Stimulated activated naive B cell treated with anti-CD40 and anti-IgM and Interleukin-4, amounts not matched to agents 10 μg/mL and 1 μg/mL and 100 μg/mL, for 72 hours (primary cell): ENCODE measurements at regions not wholly inside any gene's neighbourhood (a gene's known extent, or its start where the extent isn't known, plus 50 kb on each side); places are given as distances from the start of the nearest gene placed in this dataset.

Source experiments
- ATAC-seq, 2 donors: fragments of 150-1000 bp; cut with Tn5 transposase; replicated peaks; 2 replicates each; pipeline ENCODE4 v1.10.0; 2021; ENCODE audit warnings: moderate library complexity in 1 of 2
- DNase-seq: peaks from one replicate; pipeline ENCODE4 v3.0.0; 2021
- H3K27ac Mint-ChIP-seq: one replicate; pipeline ENCODE4 v1.8.0; 2022; ENCODE audit warnings: mild to moderate bottlenecking, mixed read lengths
- H3K27me3 Mint-ChIP-seq, 2 donors: one replicate each; pipeline ENCODE4 v1.8.0; 2022; ENCODE audit warnings: mixed read lengths in 2 of 2
- H3K36me3 Mint-ChIP-seq, 2 donors: one replicate each; pipeline ENCODE4 v1.8.0; 2022; ENCODE audit warnings: mixed read lengths in 2 of 2, mild to moderate bottlenecking in 1 of 2
- H3K4me1 Mint-ChIP-seq, 2 donors: one replicate each; pipeline ENCODE4 v1.8.0; 2022; ENCODE audit warnings: mixed read lengths in 2 of 2, mild to moderate bottlenecking in 1 of 2
- H3K4me3 Mint-ChIP-seq, 2 donors: one replicate each; pipeline ENCODE4 v1.8.0; 2022; ENCODE audit warnings: mild to moderate bottlenecking in 2 of 2, mixed read lengths in 2 of 2, moderate library complexity in 1 of 2
- H3K9me3 Mint-ChIP-seq, 2 donors: one replicate each; pipeline ENCODE4 v1.8.0; 2022; ENCODE audit warnings: mixed read lengths in 2 of 2, mild to moderate bottlenecking in 1 of 2

GRCh38 chr4:59243038-59243437 is 1957.1 kb upstream of the ADGRL3 start:
- ATAC-seq: no peak
- no peaks in the 10 kb centered on the region for H3K4me1 Mint-ChIP-seq
- H3K36me3 Mint-ChIP-seq: no peaks in the 10 kb centered on the region
- H3K27ac Mint-ChIP-seq: no peak overlapping the region
- H3K27me3 Mint-ChIP-seq: no peaks in the 10 kb centered on the region
- peaks cover 2 to 8% of the 10 kb centered on the region in 2 donors for H3K9me3 Mint-ChIP-seq
- no peak for DNase-seq
- no peak overlapping the region for H3K4me3 Mint-ChIP-seq

GRCh38 chr4:59247032-59247431 is 1953.1 kb upstream of the ADGRL3 start:
- Mint-ChIP-seq H3K9me3 (peaks cover 0 to 7% of the 10 kb centered on the region in 2 donors), H3K4me3 (no peak overlapping the region), H3K27me3 (no peaks in the 10 kb centered on the region), H3K27ac (no peak overlapping the region), H3K4me1 (no peaks in the 10 kb centered on the region), H3K36me3 (no peaks in the 10 kb centered on the region)
- no peak for ATAC-seq
- no peak for DNase-seq

- DNase-seq (no peak), ATAC-seq (no peak)
- Mint-ChIP-seq H3K4me3 (no peak overlapping the region), H3K9me3 (peaks cover 0 to under 1% of the 10 kb centered on the region in 2 donors), H3K36me3 (no peaks in the 10 kb centered on the region), H3K4me1 (no peaks in the 10 kb centered on the region), H3K27me3 (no peaks in the 10 kb centered on the region), H3K27ac (no peak overlapping the region)
Observed at GRCh38 chr4:59248313-59248712, 1951.8 kb upstream of the ADGRL3 start.

- H3K9me3 Mint-ChIP-seq: no peaks in the 10 kb centered on the region
- no peak overlapping the region for H3K27ac Mint-ChIP-seq
- no peaks in the 10 kb centered on the region for H3K36me3 Mint-ChIP-seq
- H3K27me3 Mint-ChIP-seq: no peaks in the 10 kb centered on the region
- ATAC-seq (no peak), DNase-seq (no peak)
- H3K4me1 Mint-ChIP-seq: no peaks in the 10 kb centered on the region
- no peak overlapping the region for H3K4me3 Mint-ChIP-seq
Observed at GRCh38 chr4:59249110-59249509, 1951.0 kb upstream of the ADGRL3 start.

- Mint-ChIP-seq H3K4me1 (no peaks in the 10 kb centered on the region), H3K27ac (no peak overlapping the region), H3K36me3 (no peaks in the 10 kb centered on the region), H3K27me3 (no peaks in the 10 kb centered on the region), H3K9me3 (no peaks in the 10 kb centered on the region), H3K4me3 (no peak overlapping the region)
- ATAC-seq: no peak
- no peak for DNase-seq
Observed at GRCh38 chr4:59258002-59258401, 1942.1 kb upstream of the ADGRL3 start.

- no peaks in the 10 kb centered on the region for H3K27me3 Mint-ChIP-seq
- H3K36me3 Mint-ChIP-seq: no peaks in the 10 kb centered on the region
- no peak overlapping the region for H3K27ac Mint-ChIP-seq
- peaks cover 0 to 3% of the 10 kb centered on the region in 2 donors for H3K9me3 Mint-ChIP-seq
- ATAC-seq (no peak), DNase-seq (no peak)
- H3K4me1 Mint-ChIP-seq: no peaks in the 10 kb centered on the region
- H3K4me3 Mint-ChIP-seq: no peak overlapping the region
Observed at GRCh38 chr4:59307609-59308008, 1892.5 kb upstream of the ADGRL3 start.

GRCh38 chr4:59314637-59315036 is 1885.5 kb upstream of the ADGRL3 start:
- Mint-ChIP-seq H3K9me3 (peaks cover 0 to 2% of the 10 kb centered on the region in 2 donors), H3K27ac (no peak overlapping the region), H3K4me1 (no peaks in the 10 kb centered on the region), H3K27me3 (no peaks in the 10 kb centered on the region), H3K36me3 (no peaks in the 10 kb centered on the region), H3K4me3 (no peak overlapping the region)
- DNase-seq (no peak), ATAC-seq (no peak)

- Mint-ChIP-seq H3K36me3 (no peaks in the 10 kb centered on the region), H3K27ac (no peak overlapping the region), H3K4me1 (no peaks in the 10 kb centered on the region), H3K27me3 (no peaks in the 10 kb centered on the region), H3K9me3 (peaks cover 1 to 4% of the 10 kb centered on the region in 2 donors), H3K4me3 (no peak overlapping the region)
- ATAC-seq (peak in 1 of 2 donors; percentile 23), DNase-seq (no peak)
Observed at GRCh38 chr4:59339631-59340030, 1860.5 kb upstream of the ADGRL3 start.

- DNase-seq: no peak
- H3K9me3 Mint-ChIP-seq: peaks cover 3 to 7% of the 10 kb centered on the region in 2 donors
- ATAC-seq: no peak
- H3K36me3 Mint-ChIP-seq: no peaks in the 10 kb centered on the region
- no peak overlapping the region for H3K27ac Mint-ChIP-seq
- no peaks in the 10 kb centered on the region for H3K27me3 Mint-ChIP-seq
- no peaks in the 10 kb centered on the region for H3K4me1 Mint-ChIP-seq
- no peak overlapping the region for H3K4me3 Mint-ChIP-seq
Observed at GRCh38 chr4:59341506-59341905, 1858.6 kb upstream of the ADGRL3 start.

GRCh38 chr4:59348949-59349348 is 1851.2 kb upstream of the ADGRL3 start:
- Mint-ChIP-seq H3K4me1 (no peaks in the 10 kb centered on the region), H3K36me3 (no peaks in the 10 kb centered on the region), H3K27ac (no peak overlapping the region), H3K4me3 (no peak overlapping the region), H3K9me3 (peaks cover 2 to 7% of the 10 kb centered on the region in 2 donors), H3K27me3 (no peaks in the 10 kb centered on the region)
- no peak for ATAC-seq
- DNase-seq: no peak

GRCh38 chr4:59369229-59369628 is 1830.9 kb upstream of the ADGRL3 start:
- Mint-ChIP-seq H3K27me3 (no peaks in the 10 kb centered on the region), H3K4me3 (no peak overlapping the region), H3K36me3 (no peaks in the 10 kb centered on the region), H3K27ac (no peak overlapping the region), H3K9me3 (no peaks in the 10 kb centered on the region), H3K4me1 (no peaks in the 10 kb centered on the region)
- DNase-seq (no peak), ATAC-seq (no peak)

- H3K9me3 Mint-ChIP-seq: peaks cover 3% of the 10 kb centered on the region in 2 donors
- no peaks in the 10 kb centered on the region for H3K4me1 Mint-ChIP-seq
- DNase-seq: no peak
- no peak for ATAC-seq
- no peaks in the 10 kb centered on the region for H3K36me3 Mint-ChIP-seq
- H3K4me3 Mint-ChIP-seq: no peak overlapping the region
- no peaks in the 10 kb centered on the region for H3K27me3 Mint-ChIP-seq
- no peak overlapping the region for H3K27ac Mint-ChIP-seq
Observed at GRCh38 chr4:59374416-59374815, 1825.7 kb upstream of the ADGRL3 start.

GRCh38 chr4:59380841-59381366 is 1819.2 kb upstream of the ADGRL3 start:
- Mint-ChIP-seq H3K27me3 (no peaks in the 10 kb centered on the region), H3K4me1 (no peaks in the 10 kb centered on the region), H3K4me3 (no peak overlapping the region), H3K27ac (no peak overlapping the region), H3K36me3 (no peaks in the 10 kb centered on the region), H3K9me3 (peaks cover 3% of the 10 kb centered on the region in 2 donors)
- no peak for ATAC-seq
- no peak for DNase-seq

GRCh38 chr4:59381591-59381990 is 1818.5 kb upstream of the ADGRL3 start:
- H3K4me3 Mint-ChIP-seq: no peak overlapping the region
- no peaks in the 10 kb centered on the region for H3K4me1 Mint-ChIP-seq
- no peak overlapping the region for H3K27ac Mint-ChIP-seq
- H3K9me3 Mint-ChIP-seq: peaks cover 1 to 3% of the 10 kb centered on the region in 2 donors
- DNase-seq (no peak), ATAC-seq (no peak)
- H3K36me3 Mint-ChIP-seq: no peaks in the 10 kb centered on the region
- H3K27me3 Mint-ChIP-seq: no peaks in the 10 kb centered on the region

GRCh38 chr4:59387759-59388758 is 1812.1 kb upstream of the ADGRL3 start:
- no peak for ATAC-seq
- no peak overlapping the region for H3K27ac Mint-ChIP-seq

More at GRCh38 chr4:59387759-59388758, 1812.1 kb upstream of the ADGRL3 start:
- Mint-ChIP-seq H3K36me3 (no peaks in the 10 kb centered on the region), H3K9me3 (peaks cover 2 to 5% of the 10 kb centered on the region in 2 donors), H3K27me3 (no peaks in the 10 kb centered on the region), H3K4me3 (no peak overlapping the region), H3K4me1 (no peaks in the 10 kb centered on the region)
- DNase-seq: no peak
